Posterior cingulate gyrus (tissue), 11 donors: ENCODE measurements at regions not wholly inside any gene's neighbourhood (a gene's known extent, or its start where the extent isn't known, plus 50 kb on each side); places are given as distances from the start of the nearest gene placed in this dataset.

Source experiments
- DNase-seq, 10 donors: peaks; one replicate each; pipeline versions ENCODE4 v3.0.0 to v3.0.0-alpha.2; 2020 to 2021; ENCODE audit warnings: mixed read lengths in 3 of 10
- intact Hi-C: fragments of 100-400 bp; cut with DNase I; formaldehyde crosslinking; loops from one replicate; pipeline ENCODE4 v1.15.1; 2023

- intact Hi-C loops, result no loop called here
- no peak for DNase-seq
These were observed 114.7 kb upstream of the TLE3 start for GRCh38 chr15:70212286-70212962.

- DNase-seq, result no peak
- intact Hi-C loops, result no loop called here
These were observed 112.8 kb upstream of the TLE3 start for GRCh38 chr15:70210528-70210927.

GRCh38 chr15:70210076-70210475 lies 112.4 kb upstream of the TLE3 start:
- intact Hi-C loops, result no loop called here

GRCh38 chr15:70209499-70209898 lies 111.8 kb upstream of the TLE3 start:
- DNase-seq, result no peak
- intact Hi-C loops, result no loop called here

More at GRCh38 chr15:70210076-70210475, 112.4 kb upstream of the TLE3 start:
- no peak for DNase-seq

GRCh38 chr15:70208332-70208731 lies 110.6 kb upstream of the TLE3 start:
- no peak for DNase-seq
- intact Hi-C loops, result no loop called here

- DNase-seq, result no peak
- intact Hi-C loops, result no loop called here
These were observed 109.0 kb upstream of the TLE3 start for GRCh38 chr15:70206668-70207067.

GRCh38 chr15:70204652-70205051 lies 106.9 kb upstream of the TLE3 start:
- intact Hi-C loops, result no loop called here
- DNase-seq, result no peak

- DNase-seq, result no peak
- intact Hi-C loops, result no loop called here
These were observed 106.4 kb upstream of the TLE3 start for GRCh38 chr15:70203981-70204560.

- intact Hi-C loops, result no loop called here
These were observed 105.0 kb upstream of the TLE3 start for GRCh38 chr15:70202756-70203155.

GRCh38 chr15:70201425-70201775 lies 103.7 kb upstream of the TLE3 start:
- DNase-seq, result no peak
- intact Hi-C loops, result no loop called here

More at GRCh38 chr15:70202756-70203155, 105.0 kb upstream of the TLE3 start:
- DNase-seq, result no peak

GRCh38 chr15:70200511-70201424 lies 103.1 kb upstream of the TLE3 start:
- DNase-seq, result peak in 4 of 10 donors; percentile 18 to 81 (median 32)
- intact Hi-C loops, result no loop called here

- intact Hi-C loops, result loop anchor here (5.0 kb wide), 1 partner anchor 97 kb away; no protein-coding TSS in a partner anchor
- no peak for DNase-seq
These were observed 102.1 kb upstream of the TLE3 start for GRCh38 chr15:70199540-70200410.

- DNase-seq, result no peak
- intact Hi-C loops, result loop anchor here (5.0 kb wide), 1 partner anchor 97 kb away; no protein-coding TSS in a partner anchor
These were observed 101.4 kb upstream of the TLE3 start for GRCh38 chr15:70199124-70199482.

- intact Hi-C loops, result loop anchor here (5.0 kb wide), 1 partner anchor 96 kb away; no protein-coding TSS in a partner anchor
- no peak for DNase-seq
These were observed 100.9 kb upstream of the TLE3 start for GRCh38 chr15:70198441-70199123.

GRCh38 chr15:70197945-70198361 lies 100.2 kb upstream of the TLE3 start:
- intact Hi-C loops, result loop anchor here (5.0 kb wide), 1 partner anchor 96 kb away; no protein-coding TSS in a partner anchor
- DNase-seq, result no peak

- intact Hi-C loops, result loop anchor here (5.0 kb wide), 1 partner anchor 95 kb away; no protein-coding TSS in a partner anchor
- DNase-seq, result no peak
These were observed 99.7 kb upstream of the TLE3 start for GRCh38 chr15:70197318-70197944.

GRCh38 chr15:70196372-70197316 lies 98.9 kb upstream of the TLE3 start:
- intact Hi-C loops, result loop anchor here (5.0 kb wide), 1 partner anchor 94 kb away; no protein-coding TSS in a partner anchor
- DNase-seq, result no peak
